ENCODE measurements at regions not wholly inside any gene's neighbourhood (a gene's known extent, or its start where the extent isn't known, plus 50 kb on each side); places are given as distances from the start of the nearest gene placed in this dataset.

DNA sequence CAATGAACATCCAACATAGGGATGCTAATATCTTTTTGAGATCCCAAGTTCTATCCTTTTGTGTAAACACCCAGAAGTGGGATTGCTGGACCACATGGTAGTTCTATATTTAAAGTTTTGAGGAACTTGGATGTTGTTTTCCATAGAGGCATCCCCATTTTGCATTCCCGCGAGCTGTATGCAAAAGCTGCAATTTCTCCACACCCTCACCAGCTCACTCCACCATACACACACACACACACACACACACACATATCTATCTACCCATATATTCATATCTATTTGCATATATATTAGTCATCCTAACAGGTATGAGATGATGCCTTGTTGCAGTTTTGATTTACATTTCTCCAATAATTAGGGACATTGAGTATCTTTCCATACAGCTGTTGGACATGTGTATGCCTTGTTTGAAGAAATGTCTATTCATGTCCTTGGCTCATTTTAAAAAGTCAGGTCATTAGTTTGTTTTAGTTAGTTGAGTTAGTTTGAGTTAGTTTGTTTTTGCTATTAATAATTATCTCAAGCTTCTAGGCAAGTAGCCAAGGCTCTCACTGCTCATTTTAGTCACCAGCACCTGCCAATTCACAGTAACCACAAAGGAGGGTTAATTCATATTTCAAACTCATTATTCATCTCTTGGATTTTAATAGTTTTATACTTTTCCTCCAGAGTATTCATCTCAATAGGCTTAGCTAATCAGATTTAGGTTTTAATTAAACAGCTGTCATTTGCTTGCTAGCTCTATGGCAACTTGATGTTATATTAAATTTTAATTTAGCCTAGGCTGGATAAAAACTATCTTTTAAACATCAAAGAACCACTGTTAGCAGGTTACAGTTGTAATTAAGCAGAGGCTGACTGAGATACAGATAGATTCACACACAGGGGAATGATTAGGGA is 1435.9 kb upstream of the TMEM132C start:
- H3K27ac ChIP-seq: no peak overlapping the region
- TF ChIP-seq, protein P1, sequence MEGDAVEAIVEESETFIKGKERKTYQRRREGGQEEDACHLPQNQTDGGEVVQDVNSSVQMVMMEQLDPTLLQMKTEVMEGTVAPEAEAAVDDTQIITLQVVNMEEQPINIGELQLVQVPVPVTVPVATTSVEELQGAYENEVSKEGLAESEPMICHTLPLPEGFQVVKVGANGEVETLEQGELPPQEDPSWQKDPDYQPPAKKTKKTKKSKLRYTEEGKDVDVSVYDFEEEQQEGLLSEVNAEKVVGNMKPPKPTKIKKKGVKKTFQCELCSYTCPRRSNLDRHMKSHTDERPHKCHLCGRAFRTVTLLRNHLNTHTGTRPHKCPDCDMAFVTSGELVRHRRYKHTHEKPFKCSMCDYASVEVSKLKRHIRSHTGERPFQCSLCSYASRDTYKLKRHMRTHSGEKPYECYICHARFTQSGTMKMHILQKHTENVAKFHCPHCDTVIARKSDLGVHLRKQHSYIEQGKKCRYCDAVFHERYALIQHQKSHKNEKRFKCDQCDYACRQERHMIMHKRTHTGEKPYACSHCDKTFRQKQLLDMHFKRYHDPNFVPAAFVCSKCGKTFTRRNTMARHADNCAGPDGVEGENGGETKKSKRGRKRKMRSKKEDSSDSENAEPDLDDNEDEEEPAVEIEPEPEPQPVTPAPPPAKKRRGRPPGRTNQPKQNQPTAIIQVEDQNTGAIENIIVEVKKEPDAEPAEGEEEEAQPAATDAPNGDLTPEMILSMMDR (conservative IDR thresholded peaks at IDR 0.05): no peak
- no peak for TF ChIP-seq ZFX (IDR thresholded peaks at IDR 0.05)

DNA sequence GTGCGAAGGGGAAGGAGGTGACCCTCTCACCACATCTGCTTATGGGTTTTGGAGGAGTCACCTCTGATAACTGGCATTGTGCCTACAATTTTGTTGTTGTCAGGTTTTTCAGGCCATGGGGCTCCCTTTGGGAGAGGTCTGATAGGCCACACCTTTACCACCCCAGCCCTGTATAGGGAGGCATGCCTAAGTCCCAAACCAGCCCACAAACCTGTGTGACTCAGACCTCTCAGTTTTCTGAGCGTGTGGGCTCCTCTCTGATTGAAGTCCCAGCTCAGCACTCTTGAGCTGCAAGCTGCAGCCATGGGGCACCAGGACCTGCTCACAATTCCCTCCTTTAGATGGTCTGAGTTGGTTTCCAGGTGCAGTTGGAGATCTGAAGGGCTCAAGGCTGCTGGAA is 1429.3 kb upstream of the TMEM132C start:
- no peak overlapping the region for H3K27ac ChIP-seq
- TF ChIP-seq ZFX (IDR thresholded peaks at IDR 0.05): no peak
- TF ChIP-seq, protein P1 (conservative IDR thresholded peaks at IDR 0.05): no peak

DNA sequence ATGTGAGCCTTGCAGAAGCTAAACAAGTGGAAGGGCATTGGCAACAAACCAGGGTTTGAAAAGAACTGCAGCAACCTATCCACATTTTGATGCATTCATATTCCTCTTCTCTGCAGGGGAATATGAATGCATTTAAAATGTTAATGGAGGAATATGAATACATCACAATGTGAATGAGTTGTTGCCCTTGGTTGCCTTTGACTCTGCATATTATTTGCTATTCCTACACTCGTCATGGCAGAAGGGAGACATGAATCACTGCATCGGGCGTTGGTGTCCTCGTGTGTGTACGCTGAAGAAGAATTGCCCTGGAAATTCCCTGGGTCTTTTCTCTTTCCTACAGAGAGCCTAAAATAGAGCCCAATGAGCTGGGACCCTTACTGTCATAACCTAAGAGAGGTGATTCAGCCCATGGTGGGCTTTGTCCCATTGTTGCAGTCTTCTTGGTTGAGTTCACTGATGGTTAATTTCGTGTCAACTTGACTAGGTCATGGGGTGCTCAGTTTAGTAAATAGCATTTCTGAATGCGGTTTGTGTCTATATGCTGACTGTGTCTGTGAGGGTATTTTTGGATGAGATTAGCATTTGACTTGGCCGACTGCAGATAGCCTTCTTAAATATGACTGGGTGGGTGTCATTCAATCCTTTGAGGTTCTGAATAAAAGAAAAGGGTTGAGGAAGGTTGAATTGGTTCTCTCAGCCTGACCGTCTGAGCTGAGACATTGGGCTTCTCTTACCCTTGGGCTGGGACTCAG is 1422.9 kb upstream of the TMEM132C start:
- no peak overlapping the region for H3K27ac ChIP-seq
- TF ChIP-seq, protein P1 (conservative IDR thresholded peaks at IDR 0.05): no peak
- TF ChIP-seq ZFX (IDR thresholded peaks at IDR 0.05): no peak

DNA sequence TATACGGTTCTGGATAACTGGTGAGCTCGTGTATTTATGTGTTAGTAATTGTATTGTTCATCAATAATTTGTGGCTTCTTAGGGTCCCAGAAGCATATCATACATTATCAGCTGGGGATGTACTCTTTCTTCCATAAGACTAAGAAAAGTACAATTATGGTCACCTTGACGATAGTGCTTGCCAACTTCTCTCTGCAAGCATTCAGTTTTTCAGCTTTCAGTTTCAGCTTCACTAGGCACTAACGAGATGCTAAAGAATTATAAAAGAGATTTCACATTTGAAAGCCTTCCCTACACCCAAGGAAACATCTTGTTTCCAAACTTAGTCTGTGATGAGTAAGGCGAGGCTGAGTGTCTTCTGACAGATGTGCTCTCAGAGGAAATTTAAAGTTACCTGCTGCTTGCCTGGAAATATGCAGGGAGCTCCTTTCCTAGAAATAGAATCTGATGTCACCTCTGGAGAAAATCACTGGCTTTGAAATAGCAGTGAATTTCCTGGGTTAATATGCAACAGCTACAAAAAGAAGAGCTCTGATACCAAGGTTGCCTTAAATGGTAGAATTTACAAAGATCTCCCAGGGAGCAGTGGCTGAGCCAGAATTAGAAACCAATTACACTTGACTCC is 1419.9 kb upstream of the TMEM132C start:
- no peak overlapping the region for H3K27ac ChIP-seq
- TF ChIP-seq ZFX (IDR thresholded peaks at IDR 0.05): no peak
- TF ChIP-seq, protein P1 (conservative IDR thresholded peaks at IDR 0.05): no peak

DNA sequence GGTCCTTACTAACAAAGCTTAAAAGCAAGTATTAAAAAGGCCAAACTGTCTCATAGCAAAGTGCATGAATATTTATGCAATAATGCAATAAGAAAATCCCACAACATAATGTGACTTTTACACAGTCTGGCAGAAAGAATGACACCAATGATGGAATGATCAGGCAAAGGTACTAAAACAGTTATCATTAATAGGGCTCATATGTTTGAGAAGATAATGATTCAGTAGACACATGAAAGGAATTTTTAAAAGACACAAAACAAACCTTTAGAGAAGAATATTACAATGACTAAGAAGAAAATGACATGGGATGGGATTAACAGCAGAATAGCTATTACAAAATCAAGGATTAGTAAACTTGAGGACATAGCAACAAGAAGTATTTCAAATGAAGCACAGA is 1411.2 kb upstream of the TMEM132C start:
- no peak overlapping the region for H3K27ac ChIP-seq
- TF ChIP-seq, protein P1 (conservative IDR thresholded peaks at IDR 0.05): no peak
- TF ChIP-seq ZFX (IDR thresholded peaks at IDR 0.05): no peak

DNA sequence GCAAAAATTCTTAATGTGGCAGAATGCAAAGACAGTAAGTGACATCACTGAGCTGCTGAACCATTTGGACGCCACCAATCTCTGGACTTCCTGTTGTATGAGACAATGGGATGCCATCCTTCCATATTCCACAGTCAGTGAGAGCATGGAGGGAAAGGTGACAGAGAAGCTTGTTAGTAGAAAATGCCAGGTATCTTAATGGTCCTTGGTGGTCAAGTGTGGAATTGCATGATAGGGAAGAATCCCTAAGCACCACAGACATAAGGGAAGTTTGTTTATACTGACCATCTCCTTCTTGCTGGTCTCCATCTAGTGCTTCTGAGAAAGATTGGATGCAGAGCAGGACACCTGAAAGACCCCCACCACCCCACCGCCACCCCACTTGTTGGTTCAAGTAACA is 1410.0 kb upstream of the TMEM132C start:
- TF ChIP-seq, protein P1 (conservative IDR thresholded peaks at IDR 0.05): no peak
- no peak for TF ChIP-seq ZFX (IDR thresholded peaks at IDR 0.05)
- no peak overlapping the region for H3K27ac ChIP-seq
